NCI-H82 (cell line): ENCODE measurements at regions not wholly inside any gene's neighbourhood (a gene's known extent, or its start where the extent isn't known, plus 50 kb on each side); places are given as distances from the start of the nearest gene placed in this dataset.
A peak's percentile ranks its signal among the peaks of the same experiment; 100 is the strongest.
"Not testable (repeated sequence)": the region's sequence is repeated elsewhere in the genome, so short reads cannot be mapped to it uniquely, and the experiment has no call there.

Experiments used
- DNase-seq: peaks from one replicate; lab custom pipeline; 2025; lab: John Stamatoyannopoulos, UW

- DNase-seq = not testable (repeated sequence)
These were observed 207.1 kb upstream of the OBI1 start for GRCh38 chr13:78866076-78866475.

- no peak for DNase-seq
These were observed 203.5 kb upstream of the OBI1 start for GRCh38 chr13:78862446-78862845.

GRCh38 chr13:78852709-78853108 is 193.8 kb upstream of the OBI1 start:
- no peak for DNase-seq

GRCh38 chr13:78845656-78846365 is 186.9 kb upstream of the OBI1 start:
- DNase-seq = no peak

- no peak for DNase-seq
These were observed 185.2 kb upstream of the OBI1 start for GRCh38 chr13:78844106-78844505.

GRCh38 chr13:78841358-78841963 is 182.5 kb upstream of the OBI1 start:
- DNase-seq = peak; percentile 40

- no peak for DNase-seq
These were observed 177.4 kb upstream of the OBI1 start for GRCh38 chr13:78836238-78836784.

- DNase-seq = no peak
These were observed 173.5 kb upstream of the OBI1 start for GRCh38 chr13:78832461-78832860.

- no peak for DNase-seq
These were observed 171.6 kb upstream of the OBI1 start for GRCh38 chr13:78830508-78830907.

GRCh38 chr13:78829821-78830220 is 170.9 kb upstream of the OBI1 start:
- no peak for DNase-seq

GRCh38 chr13:78827471-78827870 is 168.5 kb upstream of the OBI1 start:
- DNase-seq = peak; percentile 18

- no peak for DNase-seq
These were observed 168.0 kb upstream of the OBI1 start for GRCh38 chr13:78826936-78827335.

GRCh38 chr13:78826312-78826711 is 167.4 kb upstream of the OBI1 start:
- no peak for DNase-seq

- peak; percentile 97 for DNase-seq
These were observed 161.6 kb upstream of the OBI1 start for GRCh38 chr13:78820541-78820940.

- DNase-seq = peak; percentile 23
These were observed 157.6 kb upstream of the OBI1 start for GRCh38 chr13:78816592-78816991.

- peak; percentile 29 for DNase-seq
These were observed 157.2 kb upstream of the OBI1 start for GRCh38 chr13:78816154-78816553.

GRCh38 chr13:78806457-78806856 is 147.5 kb upstream of the OBI1 start:
- DNase-seq = peak; percentile 27

GRCh38 chr13:78802912-78803311 is 144.0 kb upstream of the OBI1 start:
- no peak for DNase-seq

- DNase-seq = no peak
These were observed 128.2 kb upstream of the OBI1 start for GRCh38 chr13:78787190-78787589.

- DNase-seq = no peak
These were observed 127.5 kb upstream of the OBI1 start for GRCh38 chr13:78786459-78786858.

GRCh38 chr13:78785764-78786163 is 126.8 kb upstream of the OBI1 start:
- DNase-seq = no peak

- DNase-seq = no peak
These were observed 125.2 kb upstream of the OBI1 start for GRCh38 chr13:78784014-78784750.

GRCh38 chr13:78780708-78781107 is 121.8 kb upstream of the OBI1 start:
- peak; percentile 25 for DNase-seq
